ENCODE measurements at regions not wholly inside any gene's neighbourhood (a gene's known extent, or its start where the extent isn't known, plus 50 kb on each side); places are given as distances from the start of the nearest gene placed in this dataset.

DNA sequence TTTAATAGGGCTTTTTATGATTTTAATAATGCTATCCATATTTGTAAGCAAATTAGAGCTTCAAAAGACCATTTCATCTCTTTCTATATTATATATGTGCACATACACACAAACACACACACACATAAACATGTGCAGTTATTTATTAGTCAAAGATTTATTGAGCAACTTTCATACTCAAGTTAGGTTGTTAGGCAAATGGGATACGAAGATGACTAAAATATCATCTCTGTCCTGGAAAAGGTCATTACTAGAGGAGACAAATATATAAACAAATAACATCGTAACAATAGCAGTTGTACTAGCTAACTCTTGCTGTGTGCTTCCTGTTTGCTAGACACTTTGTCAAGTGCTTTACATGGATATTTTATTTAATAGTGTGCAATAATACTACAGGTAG lies 307.9 kb downstream of the SNX13 start:
- TF ChIP-seq EZH2 (optimal IDR thresholded peaks at IDR 0.05; ENCODE audit: low read depth, low read length) (no peak), CTCF (IDR thresholded peaks at IDR 0.05; ENCODE audit: low read length) (no peak), EZH2phosphoT487 (IDR thresholded peaks at IDR 0.05; ENCODE audit: low read length) (no peak)

Data from MM.1S (cell line).